ENCODE measurements at regions not wholly inside any gene's neighbourhood (a gene's known extent, or its start where the extent isn't known, plus 50 kb on each side); places are given as distances from the start of the nearest gene placed in this dataset.
A peak's percentile ranks its signal among the peaks of the same experiment; 100 is the strongest.

DNA sequence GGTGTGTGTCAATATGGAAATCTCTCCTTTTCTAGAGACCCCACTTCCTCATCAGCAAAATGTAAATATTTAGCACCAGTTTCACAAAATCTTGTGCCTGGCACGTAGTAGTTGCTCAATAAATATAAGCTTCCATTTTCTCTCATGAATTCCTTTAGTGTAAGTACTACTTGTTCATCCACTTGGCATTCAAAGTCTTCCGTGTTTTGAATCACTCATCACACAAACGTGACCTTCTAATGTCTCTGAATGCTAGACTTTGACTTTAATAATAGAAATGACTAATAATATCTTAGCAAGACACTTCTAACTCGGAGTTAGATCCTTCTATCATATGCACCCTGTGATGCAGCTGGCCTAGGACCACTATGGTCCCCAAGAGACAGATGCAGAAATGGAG lies 168.7 kb upstream of the ZNF32 start:
- H3K4me1 ChIP-seq (ENCODE audit: control insufficient read depth, insufficient read depth, low read length), result peaks cover 24% of the 10 kb centered on the region
- no peaks in the 10 kb centered on the region for H3K27me3 ChIP-seq (ENCODE audit: control insufficient read depth, insufficient read depth, low read length)
- no peaks in the 10 kb centered on the region for H3K27me3 Mint-ChIP-seq (ENCODE audit: low read depth in 2 of 2)
- no peak for DNase-seq
- H3K36me3 ChIP-seq (ENCODE audit: control insufficient read depth, insufficient read depth, low read length), result no peaks in the 10 kb centered on the region
- ATAC-seq, result no peak
- no peak overlapping the region for H3K27ac Mint-ChIP-seq
- TF ChIP-seq, protein P1, sequence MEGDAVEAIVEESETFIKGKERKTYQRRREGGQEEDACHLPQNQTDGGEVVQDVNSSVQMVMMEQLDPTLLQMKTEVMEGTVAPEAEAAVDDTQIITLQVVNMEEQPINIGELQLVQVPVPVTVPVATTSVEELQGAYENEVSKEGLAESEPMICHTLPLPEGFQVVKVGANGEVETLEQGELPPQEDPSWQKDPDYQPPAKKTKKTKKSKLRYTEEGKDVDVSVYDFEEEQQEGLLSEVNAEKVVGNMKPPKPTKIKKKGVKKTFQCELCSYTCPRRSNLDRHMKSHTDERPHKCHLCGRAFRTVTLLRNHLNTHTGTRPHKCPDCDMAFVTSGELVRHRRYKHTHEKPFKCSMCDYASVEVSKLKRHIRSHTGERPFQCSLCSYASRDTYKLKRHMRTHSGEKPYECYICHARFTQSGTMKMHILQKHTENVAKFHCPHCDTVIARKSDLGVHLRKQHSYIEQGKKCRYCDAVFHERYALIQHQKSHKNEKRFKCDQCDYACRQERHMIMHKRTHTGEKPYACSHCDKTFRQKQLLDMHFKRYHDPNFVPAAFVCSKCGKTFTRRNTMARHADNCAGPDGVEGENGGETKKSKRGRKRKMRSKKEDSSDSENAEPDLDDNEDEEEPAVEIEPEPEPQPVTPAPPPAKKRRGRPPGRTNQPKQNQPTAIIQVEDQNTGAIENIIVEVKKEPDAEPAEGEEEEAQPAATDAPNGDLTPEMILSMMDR (IDR thresholded peaks at IDR 0.05), result no peak
- H3K4me1 Mint-ChIP-seq, result peaks cover 40 to 44% of the 10 kb centered on the region in 2 donors
- 82% methylated on average over 4 of the region's 4 CpGs for WGBS (ENCODE audit: insufficient coverage)
- H3K9me3 ChIP-seq (ENCODE audit: control insufficient read depth, insufficient read depth, low read length), result no peaks in the 10 kb centered on the region
- intact Hi-C loops (cut with micrococcal nuclease), result no loop called here
- no peak overlapping the region for H3K4me3 ChIP-seq (ENCODE audit: low read length)
- no peaks in the 10 kb centered on the region for H3K9me3 Mint-ChIP-seq
- H3K4me3 Mint-ChIP-seq, result peak overlapping the region; percentile 37
- H3K36me3 Mint-ChIP-seq, result no peaks in the 10 kb centered on the region
- no peak overlapping the region for H3K27ac ChIP-seq (ENCODE audit: low read length)

DNA sequence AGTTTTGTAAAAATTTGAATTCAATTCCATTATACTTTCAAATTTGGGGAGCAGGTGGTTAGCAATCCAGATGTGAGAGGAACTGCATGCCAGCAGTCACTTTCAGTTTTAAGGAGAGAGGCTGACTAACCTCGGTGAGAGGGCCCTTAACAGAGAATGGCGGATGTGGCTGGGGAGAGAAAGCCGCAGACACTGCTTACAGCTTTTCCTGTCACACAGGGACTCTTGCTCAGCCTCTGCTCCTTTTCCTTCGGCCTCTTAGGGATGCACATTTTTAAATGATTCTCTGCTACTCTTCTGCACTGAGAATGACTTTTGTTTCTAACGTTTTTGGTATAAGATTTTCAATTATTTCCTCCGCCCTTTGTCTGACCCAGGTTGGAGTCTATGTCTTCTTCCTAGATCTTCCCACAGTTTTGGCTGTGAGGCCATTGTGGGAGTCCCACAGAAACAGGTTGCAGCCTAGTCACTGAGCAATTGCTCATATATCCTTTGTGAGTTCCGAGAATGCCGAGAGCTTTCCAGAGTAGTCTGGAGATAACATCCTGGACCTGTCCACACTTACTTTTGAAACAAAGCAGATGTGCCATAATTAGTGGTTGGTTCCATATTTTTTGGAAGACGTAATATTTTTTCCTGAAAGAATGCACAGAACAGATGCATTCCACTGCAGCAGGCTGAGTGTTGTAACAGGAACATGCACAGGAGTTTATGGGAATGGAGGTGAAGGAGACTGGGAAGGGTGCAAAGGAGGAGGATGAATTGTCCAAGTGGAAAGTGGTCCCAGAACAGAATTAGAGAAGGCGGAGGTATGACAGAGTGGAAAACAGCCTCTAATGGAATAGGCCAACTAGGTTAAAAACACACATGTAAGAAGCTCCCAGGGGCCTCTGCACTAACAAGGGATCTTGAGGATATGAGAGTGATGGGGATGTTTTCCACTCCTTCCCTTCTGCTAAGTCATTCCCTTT lies 168.0 kb upstream of the ZNF32 start:
- Histone ChIP-seq H3K27ac (ENCODE audit: low read length) (peak overlapping the region; percentile 20), H3K4me1 (ENCODE audit: control insufficient read depth, insufficient read depth, low read length) (peaks cover 24% of the 10 kb centered on the region), H3K36me3 (ENCODE audit: control insufficient read depth, insufficient read depth, low read length) (no peaks in the 10 kb centered on the region), H3K4me3 (ENCODE audit: low read length) (peak overlapping the region; percentile 1), H3K9me3 (ENCODE audit: control insufficient read depth, insufficient read depth, low read length) (no peaks in the 10 kb centered on the region), H3K27me3 (ENCODE audit: control insufficient read depth, insufficient read depth, low read length) (no peaks in the 10 kb centered on the region)
- Mint-ChIP-seq H3K36me3 (no peaks in the 10 kb centered on the region), H3K9me3 (no peaks in the 10 kb centered on the region), H3K27ac (peak overlapping the region; percentile 75 to 83), H3K4me1 (peaks cover 40 to 44% of the 10 kb centered on the region in 2 donors), H3K27me3 (ENCODE audit: low read depth in 2 of 2) (no peaks in the 10 kb centered on the region), H3K4me3 (peak overlapping the region; percentile 87)
- ATAC-seq (peak; percentile 89 to 100 (median 94)), DNase-seq (peak; percentile 64 to 82)
- WGBS (ENCODE audit: insufficient coverage), result 21% methylated on average over 10 of the region's 10 CpGs
- intact Hi-C loops (cut with micrococcal nuclease), result no loop called here
- TF ChIP-seq, protein P1 (IDR thresholded peaks at IDR 0.05), result no peak

DNA sequence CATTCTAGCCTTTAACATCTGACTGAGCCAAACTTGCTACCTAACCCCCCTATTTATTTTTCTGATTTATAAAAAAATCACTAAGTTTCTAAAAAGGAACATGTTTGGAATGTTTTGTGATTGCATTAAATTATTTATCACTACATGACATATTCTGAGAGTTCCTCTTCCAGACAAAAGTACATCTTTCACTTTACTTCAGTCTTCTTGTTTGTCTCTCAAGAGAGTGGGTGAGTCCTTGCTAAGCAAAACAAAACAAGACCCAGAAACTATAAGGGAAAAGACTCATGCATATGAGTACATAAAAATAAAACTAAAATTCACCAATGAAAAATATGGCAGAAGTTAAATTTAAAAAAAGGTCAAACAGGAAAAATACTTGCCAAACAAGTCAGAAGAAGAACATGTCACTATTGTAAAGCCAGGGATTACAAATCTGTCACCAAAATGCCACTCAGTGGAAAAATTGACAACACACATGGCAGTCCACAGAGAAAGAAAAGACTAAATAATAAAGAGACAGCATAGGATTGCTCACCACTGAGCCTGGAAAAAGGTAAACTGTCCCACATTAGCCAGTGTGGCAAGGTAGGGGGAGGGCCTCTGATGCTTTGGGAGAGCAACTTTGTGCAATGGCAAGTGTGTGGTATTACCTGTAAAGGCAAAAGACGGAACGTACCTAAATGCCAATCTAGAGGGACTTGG lies 166.7 kb upstream of the ZNF32 start:
- no peaks in the 10 kb centered on the region for H3K9me3 ChIP-seq (ENCODE audit: control insufficient read depth, insufficient read depth, low read length)
- H3K4me1 ChIP-seq (ENCODE audit: control insufficient read depth, insufficient read depth, low read length), result peaks cover 24% of the 10 kb centered on the region
- H3K36me3 ChIP-seq (ENCODE audit: control insufficient read depth, insufficient read depth, low read length), result no peaks in the 10 kb centered on the region
- Mint-ChIP-seq H3K36me3 (no peaks in the 10 kb centered on the region), H3K4me1 (peaks cover 40 to 54% of the 10 kb centered on the region in 2 donors), H3K9me3 (no peaks in the 10 kb centered on the region), H3K4me3 (peak overlapping the region; percentile 87), H3K27me3 (ENCODE audit: low read depth in 2 of 2) (no peaks in the 10 kb centered on the region), H3K27ac (peak overlapping the region; percentile 75 to 83)
- ATAC-seq, result no peak
- WGBS (ENCODE audit: insufficient coverage), result 92% methylated on average over 2 of the region's 2 CpGs
- DNase-seq, result no peak
- H3K4me3 ChIP-seq (ENCODE audit: low read length), result no peak overlapping the region
- H3K27me3 ChIP-seq (ENCODE audit: control insufficient read depth, insufficient read depth, low read length), result no peaks in the 10 kb centered on the region
- TF ChIP-seq, protein P1 (IDR thresholded peaks at IDR 0.05), result no peak
- no peak overlapping the region for H3K27ac ChIP-seq (ENCODE audit: low read length)
- intact Hi-C loops (cut with micrococcal nuclease), result no loop called here
